A673 (cell line): ENCODE measurements at regions not wholly inside any gene's neighbourhood (a gene's known extent, or its start where the extent isn't known, plus 50 kb on each side); places are given as distances from the start of the nearest gene placed in this dataset.

Source experiments
- BruUV-seq: library from RNA; stranded (reverse); fragments of 400-500 nt; replicated peaks from 2 replicates; lab custom pipeline; 2021; lab: Mats Ljungman, UMichigan
- CTCF ChIA-PET: fragments of 300-600 bp; sonication (Branson Sonifier 250); formaldehyde crosslinking; loops from one replicate; lab custom pipeline; 2022; ENCODE audit warnings: antibody characterized with exemption; lab: Charles Lee
- POLR2A ChIA-PET: fragments of 300-600 bp; sonication (Branson Sonifier 250); formaldehyde crosslinking; loops from one replicate; lab custom pipeline; 2022; ENCODE audit warnings: antibody characterized with exemption; ENCODE audit not compliant: low non-redundant PET; lab: Charles Lee
- DNase-seq: peaks from one replicate; pipeline ENCODE4 v3.0.0-alpha.2; 2015; ENCODE audit warnings: low spot score
- H3K27ac ChIP-seq: fragments of 200-600 bp; sonication (generic); 2 replicates; pipeline ENCODE4 v1.5.1; 2016; ENCODE audit warnings: mixed run types, low read depth, mild to moderate bottlenecking, mixed read lengths, antibody characterized with exemption, low read length; ENCODE audit not compliant: poor library complexity, severe bottlenecking
- H3K27me3 ChIP-seq: fragments of 200-600 bp; sonication (generic); replicated peaks from 2 replicates; pipeline ENCODE4 v1.6.1; 2017; ENCODE audit warnings: mixed run types, low read depth, mild to moderate bottlenecking, mixed read lengths, antibody characterized with exemption, low read length; ENCODE audit not compliant: insufficient read depth, poor library complexity
- H3K36me3 ChIP-seq: fragments of 200-600 bp; sonication (generic); 2 replicates; pipeline ENCODE4 v1.6.1; 2016; ENCODE audit warnings: mixed run types, mild to moderate bottlenecking, mixed read lengths, antibody characterized with exemption, low read length; ENCODE audit not compliant: insufficient read depth, poor library complexity, severe bottlenecking
- H3K4me1 ChIP-seq: fragments of 200-600 bp; sonication (generic); 2 replicates; pipeline ENCODE4 v1.6.1; 2017; ENCODE audit warnings: mixed run types, mild to moderate bottlenecking, mixed read lengths, antibody characterized with exemption, low read length; ENCODE audit not compliant: insufficient read depth, poor library complexity, severe bottlenecking
- H3K4me3 ChIP-seq: fragments of 200-600 bp; sonication (generic); 2 replicates; pipeline ENCODE4 v1.5.1; 2016; ENCODE audit warnings: low read depth, mixed run types, mild to moderate bottlenecking, mixed read lengths, low read length; ENCODE audit not compliant: poor library complexity, severe bottlenecking
- H3K9me3 ChIP-seq: fragments of 200-600 bp; sonication (generic); 2 replicates; pipeline ENCODE4 v1.6.1; 2016; ENCODE audit warnings: mixed run types, low read depth, mild to moderate bottlenecking, mixed read lengths, antibody characterized with exemption, low read length; ENCODE audit not compliant: poor library complexity, severe bottlenecking
- CTCF ChIP-seq: fragments of 300-800, 200-600 bp; sonication (generic); conservative IDR thresholded peaks from 2 replicates; pipeline ENCODE4 v1.5.1; 2017; ENCODE audit warnings: low read depth, mild to moderate bottlenecking, antibody characterized with exemption, low read length, moderate library complexity, mixed read lengths
- EZH2 ChIP-seq: fragments of 200-600 bp; sonication (generic); IDR thresholded peaks from 2 replicates; pipeline ENCODE4 v1.6.1; 2017; ENCODE audit warnings: borderline replicate concordance, low read depth, mild to moderate bottlenecking, mixed read lengths, antibody characterized with exemption, low read length; ENCODE audit not compliant: poor library complexity, severe bottlenecking
- intact Hi-C: fragments of 100-400 bp; cut with micrococcal nuclease; formaldehyde crosslinking; loops from one replicate; pipeline ENCODE4 v1.10.0; 2022; ENCODE audit not compliant: unreplicated experiment

GRCh38 chr12:116687888-116688287 lies 50.0 kb downstream of the SPRING1 start:
- H3K27ac ChIP-seq, result no peak overlapping the region
- no peak overlapping the region for H3K4me3 ChIP-seq
- no peaks in the 10 kb centered on the region for H3K36me3 ChIP-seq
- DNase-seq, result peak; percentile 75
- no peaks in the 10 kb centered on the region for H3K9me3 ChIP-seq
- POLR2A ChIA-PET, result no interaction called here
- intact Hi-C loops, result no loop called here
- TF ChIP-seq CTCF, result peak; percentile 61
- TF ChIP-seq EZH2, result no peak
- no TSS peak for BruUV-seq
- peaks cover 4% of the 10 kb centered on the region for H3K4me1 ChIP-seq
- CTCF ChIA-PET, result interaction anchor here (0.6 kb wide), 1 partner anchor 705 kb away, joined by 4 read pairs; no protein-coding TSS in a partner anchor
- no peaks in the 10 kb centered on the region for H3K27me3 ChIP-seq

DNA sequence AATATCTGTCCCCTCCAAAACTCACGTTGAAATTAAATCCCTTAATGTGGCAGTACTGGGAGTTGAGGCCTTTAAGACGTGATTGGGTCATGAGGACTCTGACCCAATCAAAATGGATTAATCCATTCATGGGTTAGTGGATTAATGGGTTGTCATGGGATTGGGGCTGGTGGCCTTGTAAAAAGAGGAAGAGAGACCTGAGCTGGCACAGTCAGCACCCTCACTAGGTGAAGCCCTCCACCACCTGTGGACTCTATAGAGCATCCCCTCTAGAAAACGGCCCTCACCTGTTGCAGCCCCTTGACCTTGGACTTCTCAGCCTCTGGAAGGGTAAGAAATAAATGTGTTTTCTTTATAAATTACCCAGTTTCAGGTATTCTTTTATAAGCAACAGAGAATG lies 53.0 kb downstream of the SPRING1 start:
- H3K9me3 ChIP-seq, result no peaks in the 10 kb centered on the region
- H3K27me3 ChIP-seq, result no peaks in the 10 kb centered on the region
- CTCF ChIA-PET, result no interaction called here
- TF ChIP-seq CTCF (no peak), EZH2 (no peak)
- POLR2A ChIA-PET, result no interaction called here
- no TSS peak for BruUV-seq
- no peak overlapping the region for H3K4me3 ChIP-seq
- H3K27ac ChIP-seq, result no peak overlapping the region
- no peak for DNase-seq
- no peaks in the 10 kb centered on the region for H3K36me3 ChIP-seq
- H3K4me1 ChIP-seq, result no peaks in the 10 kb centered on the region
- intact Hi-C loops, result no loop called here

DNA sequence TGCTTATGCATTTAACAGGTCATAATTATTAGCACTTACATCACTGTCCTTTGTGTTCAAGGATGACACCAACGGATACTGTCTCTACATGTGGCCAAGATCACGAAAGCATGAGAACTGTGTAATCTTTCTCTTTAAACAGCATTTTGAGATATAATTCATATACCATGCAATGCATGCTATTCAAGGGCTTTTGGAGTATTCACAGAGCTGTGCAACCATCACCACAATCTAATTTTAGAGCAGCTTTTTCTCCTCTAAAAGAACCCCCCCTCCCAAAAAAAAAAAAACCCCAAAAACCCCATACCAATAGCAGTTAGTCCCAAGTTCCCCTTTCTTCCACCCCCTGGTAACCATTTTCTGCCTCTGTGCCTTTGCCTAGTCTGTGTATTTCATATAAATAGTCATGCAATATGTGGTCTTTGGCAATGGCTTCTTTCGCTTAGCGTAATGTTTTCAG lies 60.6 kb downstream of the SPRING1 start:
- ChIA-PET CTCF (no interaction called here), POLR2A (no interaction called here)
- no peak for DNase-seq
- Histone ChIP-seq H3K27ac (no peak overlapping the region), H3K27me3 (no peaks in the 10 kb centered on the region), H3K9me3 (no peaks in the 10 kb centered on the region), H3K36me3 (no peaks in the 10 kb centered on the region), H3K4me1 (no peaks in the 10 kb centered on the region), H3K4me3 (no peak overlapping the region)
- BruUV-seq, result no TSS peak
- intact Hi-C loops, result no loop called here
- TF ChIP-seq CTCF (no peak), EZH2 (no peak)
